ENCODE measurements at regions not wholly inside any gene's neighbourhood (a gene's known extent, or its start where the extent isn't known, plus 50 kb on each side); places are given as distances from the start of the nearest gene placed in this dataset.
"Not testable (repeated sequence)": the region's sequence is repeated elsewhere in the genome, so short reads cannot be mapped to it uniquely, and the experiment has no call there.

DNA sequence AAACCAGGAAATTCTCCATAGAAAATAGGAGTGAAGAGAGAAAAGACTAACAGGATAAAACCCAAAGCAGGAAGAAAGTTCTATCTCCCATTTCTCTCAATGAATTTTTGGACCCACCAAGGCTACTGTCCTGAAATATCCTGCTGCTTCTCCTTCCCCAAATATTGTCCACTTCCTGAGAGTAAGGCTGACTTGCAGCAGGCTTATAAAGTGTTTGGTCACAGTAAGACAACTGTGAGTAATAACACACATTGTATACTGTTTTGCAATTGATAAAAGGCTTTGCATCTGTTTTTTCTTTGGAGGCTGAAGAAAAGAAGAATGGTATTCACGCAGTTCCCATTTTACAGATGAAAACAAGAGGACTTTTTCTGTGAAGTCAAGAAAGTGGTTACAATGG is 52.8 kb downstream of the FOXD4L6 start:
- not testable (repeated sequence) for H3K4me3 ChIP-seq (ENCODE audit: low read length)

DNA sequence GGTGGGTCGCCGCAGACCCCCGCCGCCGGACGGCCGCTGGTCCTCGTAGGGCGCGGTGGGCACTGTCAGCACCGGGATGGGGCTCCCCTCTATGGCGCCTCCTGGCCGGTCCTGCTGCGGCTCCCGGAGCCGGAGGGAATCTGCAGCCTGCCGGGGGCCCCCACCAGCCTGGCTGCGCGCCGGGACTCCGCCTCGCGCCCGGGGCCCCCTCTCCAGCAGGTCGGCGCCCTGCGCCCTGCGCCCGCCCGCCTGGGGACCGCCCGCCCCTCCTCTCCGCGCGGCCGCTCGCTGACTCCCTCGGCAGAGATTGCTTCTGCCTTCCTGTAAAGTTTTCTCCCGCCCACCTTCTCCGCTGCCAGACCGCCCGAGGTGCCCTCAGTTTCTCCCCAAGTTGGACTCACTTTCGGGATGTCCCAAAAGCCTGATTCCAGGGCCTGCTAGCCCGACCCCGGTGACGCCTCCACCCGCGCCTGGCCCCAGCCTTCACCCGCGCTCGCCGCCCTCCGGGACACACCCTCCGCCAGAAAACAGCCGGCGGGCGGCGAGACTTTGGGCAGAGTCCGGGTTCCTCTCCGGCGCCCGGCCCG is 54.0 kb downstream of the FOXD4L6 start:
- H3K4me3 ChIP-seq (ENCODE audit: low read length), result peak overlapping the region; percentile 69
- DNase-seq (ENCODE audit: low read depth), result peak; percentile 28

More for the DNA sequence above, 52.8 kb downstream of the FOXD4L6 start:
- peak; percentile 29 for DNase-seq (ENCODE audit: low read depth)

DNA sequence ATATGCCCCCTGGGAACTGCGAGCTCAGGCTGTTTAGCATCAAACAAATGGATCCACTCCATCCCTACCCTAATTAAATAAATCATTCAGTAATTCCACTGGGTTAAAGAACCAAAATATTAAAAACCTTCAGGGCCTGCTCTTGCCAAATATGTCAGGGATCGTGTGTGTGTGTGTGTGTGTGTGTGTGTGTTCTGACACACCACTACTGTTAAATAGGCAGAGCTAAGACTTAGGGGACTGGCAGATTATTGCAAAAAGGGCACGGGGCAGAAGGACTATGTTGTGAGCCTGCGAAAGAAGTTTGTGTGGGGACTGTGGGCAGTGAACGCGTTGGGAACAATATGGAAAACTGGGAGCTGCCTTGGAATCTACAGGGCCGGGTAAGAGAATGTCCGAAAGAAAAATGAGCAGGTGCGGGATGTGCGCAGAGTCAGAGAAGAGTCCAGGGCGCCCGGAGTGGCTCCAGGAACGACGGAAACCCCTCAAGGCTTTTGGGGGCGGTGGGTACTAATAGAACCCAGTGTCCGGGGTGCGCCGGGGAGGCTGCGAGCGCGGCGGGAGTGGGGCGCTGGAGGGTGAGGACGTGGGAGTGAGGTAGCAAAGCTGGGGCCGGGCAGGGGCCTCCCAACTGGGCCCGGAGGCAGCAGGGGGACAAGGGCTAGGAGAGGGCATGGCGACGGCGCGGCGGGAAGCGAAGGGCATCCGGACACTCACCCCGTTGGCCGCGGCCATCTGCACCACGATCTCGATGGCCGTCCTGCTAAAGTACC is 54.8 kb downstream of the FOXD4L6 start:
- peak overlapping the region; percentile 69 for H3K4me3 ChIP-seq (ENCODE audit: low read length)
- DNase-seq (ENCODE audit: low read depth), result peak; percentile 32

DNA sequence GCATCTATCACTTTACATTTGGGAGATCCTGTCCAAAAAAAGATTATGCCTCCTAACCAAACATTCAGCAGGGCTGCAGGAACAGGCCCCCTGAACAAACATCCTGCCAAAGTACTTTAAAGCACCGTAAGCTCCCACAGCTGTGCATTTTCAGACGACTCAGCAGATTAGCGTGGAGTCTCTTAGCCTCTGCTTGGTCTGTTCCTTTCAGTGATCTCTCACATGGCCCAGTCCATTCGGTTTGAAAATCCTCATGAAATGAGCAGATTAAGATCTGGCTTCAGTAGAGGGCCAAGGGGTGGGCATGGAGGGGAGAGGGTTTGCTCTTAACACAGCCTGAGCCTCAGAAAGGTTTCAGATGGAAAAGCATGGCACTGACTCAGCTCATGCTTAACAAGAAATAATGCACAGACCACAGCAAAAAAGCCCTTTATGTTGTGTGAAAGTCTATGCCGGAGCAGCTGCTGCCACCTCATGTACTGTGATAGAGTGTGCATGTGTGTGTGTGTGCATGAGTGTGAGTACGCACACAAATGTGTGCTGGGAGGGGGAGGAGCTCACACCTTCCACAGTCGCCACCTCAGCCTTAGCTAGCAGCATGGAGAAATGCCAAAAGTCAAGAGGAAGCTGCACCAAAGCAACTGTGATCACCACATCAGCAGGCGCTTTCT is 64.2 kb downstream of the FOXD4L6 start:
- DNase-seq (ENCODE audit: low read depth); H3K4me3 ChIP-seq (ENCODE audit: low read length): not testable (repeated sequence)

DNA sequence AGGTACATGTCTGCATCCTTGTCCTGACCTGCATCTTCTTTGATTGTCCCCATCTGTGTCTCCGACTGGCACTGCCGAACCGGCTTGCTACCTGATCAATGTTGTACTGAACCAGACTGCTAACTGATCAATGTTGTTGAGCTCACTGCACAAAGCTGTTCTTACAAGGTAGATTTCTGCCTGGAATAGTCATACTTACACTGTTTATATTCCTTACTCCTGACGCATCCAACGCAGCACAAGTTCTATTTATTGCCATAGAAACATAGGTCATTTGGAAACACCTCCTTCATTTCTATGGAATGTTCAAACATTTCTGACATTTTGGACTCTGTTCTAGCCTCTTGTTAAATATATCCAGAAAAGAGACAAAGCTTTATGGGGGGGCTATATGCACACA is 65.2 kb downstream of the FOXD4L6 start:
- not testable (repeated sequence) for DNase-seq (ENCODE audit: low read depth)

DNA sequence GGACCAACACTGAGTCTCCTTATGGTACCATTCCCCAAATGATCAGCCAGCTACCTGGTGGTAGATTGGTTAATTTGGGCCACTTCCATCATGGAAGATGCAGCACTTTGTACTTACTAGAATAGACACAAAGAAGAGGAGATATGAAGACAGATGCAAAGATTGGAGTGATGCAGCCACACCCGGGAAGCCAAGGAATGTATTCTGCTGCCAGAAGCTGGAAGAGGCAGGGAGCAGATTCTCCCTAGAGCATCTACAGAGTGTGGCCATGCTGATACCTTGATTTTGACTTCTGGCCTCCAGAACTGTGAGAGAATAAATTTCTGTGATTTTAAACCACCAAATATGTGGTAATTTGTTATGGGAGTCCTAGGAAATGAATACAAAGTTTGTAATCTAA is 68.9 kb downstream of the FOXD4L6 start:
- H3K4me3 ChIP-seq (ENCODE audit: low read length); DNase-seq (ENCODE audit: low read depth): not testable (repeated sequence)

More for the DNA sequence above, 65.2 kb downstream of the FOXD4L6 start:
- not testable (repeated sequence) for H3K4me3 ChIP-seq (ENCODE audit: low read length)

DNA sequence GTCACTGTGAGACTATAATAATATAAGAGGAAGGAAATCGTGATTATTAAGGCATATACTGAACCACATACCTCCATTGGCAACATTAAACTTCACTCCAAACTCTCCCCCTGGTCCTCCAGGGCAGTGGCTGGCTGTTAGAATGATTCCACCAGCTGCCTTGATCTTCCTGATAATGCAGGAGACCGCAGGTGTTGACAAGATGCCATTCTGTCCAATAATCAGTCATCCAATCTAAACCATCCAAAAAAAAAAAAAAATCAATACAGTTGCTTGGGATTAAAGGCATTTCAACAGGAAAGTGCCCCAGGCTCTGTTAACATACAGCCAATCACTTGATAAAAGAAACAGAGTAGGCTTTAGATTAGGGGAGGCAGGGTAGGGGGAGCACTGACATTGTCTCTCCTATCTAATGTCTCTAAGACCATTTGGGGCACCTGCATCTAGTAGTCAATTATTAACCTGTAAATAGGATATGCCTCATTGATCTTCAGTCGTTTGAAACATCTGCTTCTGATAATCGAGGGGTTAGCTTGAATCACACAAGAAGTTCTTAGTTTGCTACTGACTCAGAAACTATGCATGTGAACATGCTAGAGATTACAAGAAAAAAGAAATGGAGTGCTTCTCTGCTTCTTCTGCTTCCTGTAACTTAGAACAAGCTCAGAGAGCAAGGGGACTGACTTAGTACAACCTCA is 74.7 kb downstream of the FOXD4L6 start:
- H3K4me3 ChIP-seq (ENCODE audit: low read length); DNase-seq (ENCODE audit: low read depth): not testable (repeated sequence)

DNA sequence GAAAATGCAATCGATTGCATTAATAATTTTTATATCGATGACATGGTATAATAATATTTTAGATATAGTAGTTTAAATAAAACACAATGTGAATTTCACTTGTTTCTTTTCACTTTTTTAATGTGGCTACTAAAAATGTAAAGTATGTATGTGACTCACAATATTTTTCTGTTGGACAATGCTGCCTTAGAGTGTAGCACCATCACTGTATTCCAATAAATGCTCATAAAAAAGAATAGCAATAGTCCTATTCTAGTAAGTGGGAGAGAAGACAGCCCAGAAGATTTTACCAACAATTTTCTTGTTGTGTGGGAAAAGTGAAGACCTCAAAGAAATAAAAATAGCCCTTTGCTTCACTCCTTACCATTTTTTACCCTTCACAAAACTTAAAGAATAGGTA is 79.8 kb downstream of the FOXD4L6 start:
- H3K4me3 ChIP-seq (ENCODE audit: low read length), result not testable (repeated sequence)
- peak; percentile 7 for DNase-seq (ENCODE audit: low read depth)

DNA sequence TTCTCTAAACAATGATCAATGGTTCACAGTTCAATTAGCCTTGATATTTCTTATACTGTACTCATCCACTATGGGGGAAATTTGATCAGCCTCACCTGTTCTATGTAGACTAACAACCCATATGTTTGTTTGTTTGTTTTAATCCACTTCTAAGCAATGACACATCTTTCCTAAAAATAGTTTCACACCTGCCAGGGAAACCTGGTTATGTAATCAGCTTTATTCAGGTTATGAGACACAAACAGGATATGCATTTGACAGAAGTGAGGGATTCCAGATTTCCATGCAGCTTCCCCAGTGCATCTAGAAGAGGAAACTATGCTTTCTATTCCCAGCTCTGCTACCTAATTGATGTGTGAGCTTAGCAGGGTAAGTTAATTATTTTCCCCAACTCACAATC is 80.7 kb downstream of the FOXD4L6 start:
- not testable (repeated sequence) for DNase-seq (ENCODE audit: low read depth); H3K4me3 ChIP-seq (ENCODE audit: low read length)

DNA sequence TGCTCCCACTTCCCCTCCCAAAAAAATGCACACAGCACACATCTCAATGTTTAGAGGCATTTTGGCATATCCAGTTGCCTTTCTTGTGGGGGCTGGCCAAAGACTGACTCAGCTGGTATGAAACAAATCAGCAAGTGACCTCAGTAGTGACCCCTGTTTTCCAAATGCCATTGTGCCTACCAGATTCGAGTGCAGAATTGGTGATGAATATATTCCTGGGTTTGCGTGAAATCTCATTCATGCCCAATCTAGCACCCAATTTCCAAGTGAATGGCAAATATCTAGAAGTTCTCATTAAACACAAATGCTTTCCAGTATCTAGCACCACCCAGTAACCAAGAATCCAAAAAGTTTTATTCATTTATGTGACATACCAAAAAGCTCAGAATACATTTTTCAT is 83.6 kb downstream of the FOXD4L6 start:
- not testable (repeated sequence) for DNase-seq (ENCODE audit: low read depth); H3K4me3 ChIP-seq (ENCODE audit: low read length)

DNA sequence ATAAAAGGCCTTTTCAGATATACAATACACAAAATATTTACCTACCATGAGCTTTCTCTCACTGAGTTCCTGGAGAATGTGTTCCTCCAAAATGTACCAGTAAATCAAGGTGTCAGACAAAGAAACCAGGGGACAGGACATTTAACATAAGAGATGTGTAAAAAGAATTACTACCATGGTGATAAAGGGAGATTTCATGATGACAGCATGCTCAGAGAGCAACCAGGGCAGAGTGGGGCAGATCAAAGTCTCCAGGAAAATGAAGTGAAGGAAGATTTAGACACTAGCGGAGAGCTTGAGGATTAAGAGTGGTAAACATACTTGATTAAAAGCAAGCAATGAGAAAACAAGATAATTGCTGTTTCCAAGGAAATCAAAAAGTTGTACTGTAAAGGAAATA is 85.0 kb downstream of the FOXD4L6 start:
- DNase-seq (ENCODE audit: low read depth); H3K4me3 ChIP-seq (ENCODE audit: low read length): not testable (repeated sequence)

DNA sequence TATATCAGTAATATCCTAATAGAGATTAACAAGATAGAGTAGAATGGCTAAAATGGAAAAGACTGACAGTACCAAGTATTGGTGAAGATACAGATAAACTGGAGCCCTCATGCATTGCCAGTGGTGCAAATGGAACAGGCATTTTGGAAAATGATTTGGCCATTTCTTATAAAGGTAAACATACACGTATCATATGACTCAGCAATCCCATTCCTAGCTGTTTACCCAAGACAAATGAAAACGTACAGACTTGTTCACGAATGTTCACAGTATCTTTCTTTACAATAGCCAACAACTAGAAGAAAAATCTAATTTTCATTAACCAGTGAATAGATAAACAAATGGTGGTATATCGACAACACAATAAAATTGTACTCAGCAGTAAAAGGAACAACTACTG is 86.4 kb downstream of the FOXD4L6 start:
- not testable (repeated sequence) for H3K4me3 ChIP-seq (ENCODE audit: low read length); DNase-seq (ENCODE audit: low read depth)

DNA sequence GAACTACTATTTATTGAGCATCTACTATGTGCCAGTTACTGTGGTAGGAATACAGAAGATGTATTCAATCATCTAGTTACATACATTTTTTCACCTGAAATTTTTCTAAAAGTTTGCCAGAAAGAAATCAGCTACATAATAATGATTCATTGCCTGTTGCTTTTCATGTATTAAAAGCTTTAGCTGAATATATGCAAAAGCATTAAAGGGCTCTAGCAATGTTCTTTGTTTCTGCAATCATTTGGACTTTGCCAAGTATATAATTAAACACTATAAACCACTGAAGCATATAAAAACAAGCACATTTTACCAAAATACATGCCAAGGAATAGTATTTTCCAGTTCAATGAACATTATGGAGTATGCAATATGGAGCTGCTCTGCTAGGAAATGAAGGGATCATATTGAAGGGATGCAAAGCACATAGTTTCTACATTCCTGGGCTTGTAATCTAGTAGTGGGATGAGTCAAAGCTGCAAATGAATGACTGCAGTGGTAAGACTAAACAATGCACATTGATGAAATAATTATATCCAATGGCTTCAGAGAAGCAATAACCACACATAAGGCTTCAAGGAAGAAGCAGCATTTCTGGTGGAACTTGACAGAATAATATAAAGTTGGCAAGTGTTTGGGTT is 87.7 kb downstream of the FOXD4L6 start:
- H3K4me3 ChIP-seq (ENCODE audit: low read length), result not testable (repeated sequence)
- peak; percentile 27 for DNase-seq (ENCODE audit: low read depth)

DNA sequence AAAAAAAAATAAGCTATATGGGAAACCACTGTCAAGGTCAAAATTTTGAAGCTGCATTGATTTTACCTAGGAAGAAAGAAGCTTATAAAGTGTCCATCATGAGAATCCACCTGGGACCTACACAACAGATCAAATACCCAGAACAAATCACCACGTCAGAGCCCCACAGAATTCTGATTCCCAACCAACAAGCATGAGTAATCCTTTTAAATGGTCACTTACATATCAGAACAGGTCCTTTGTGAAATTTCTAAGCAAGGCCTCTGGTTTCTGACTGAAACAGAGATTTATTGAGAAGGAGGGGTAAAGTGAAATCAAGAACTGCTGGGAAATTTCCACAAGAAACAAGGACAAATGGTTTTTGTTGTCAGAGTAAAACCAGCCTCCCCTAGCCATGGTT is 93.2 kb downstream of the FOXD4L6 start:
- DNase-seq (ENCODE audit: low read depth), result peak; percentile 55
- not testable (repeated sequence) for H3K4me3 ChIP-seq (ENCODE audit: low read length)

DNA sequence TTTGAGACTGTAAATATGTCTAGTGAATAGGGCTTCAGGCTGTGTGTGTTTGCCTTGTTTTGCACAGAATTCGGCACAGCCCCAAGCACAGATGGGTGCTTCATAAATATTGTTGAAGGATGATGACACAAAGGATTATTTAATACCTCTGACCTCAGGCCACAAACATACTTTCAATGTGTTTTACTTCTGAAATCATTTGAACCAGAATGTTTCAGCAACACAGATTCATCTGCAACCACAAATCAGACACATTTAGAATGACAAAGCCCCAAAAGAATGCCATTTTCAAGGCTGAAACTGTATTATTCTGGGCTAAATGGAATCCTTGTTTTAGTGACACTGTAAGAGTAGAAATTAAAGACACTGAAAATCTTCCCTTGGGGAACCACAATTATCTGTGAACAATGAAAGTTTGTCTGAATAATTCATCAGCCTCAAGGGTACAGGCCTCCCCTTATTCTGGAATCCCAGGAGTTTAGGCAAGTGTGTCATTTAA is 93.7 kb downstream of the FOXD4L6 start:
- DNase-seq (ENCODE audit: low read depth), result peak; percentile 97
- not testable (repeated sequence) for H3K4me3 ChIP-seq (ENCODE audit: low read length)

DNA sequence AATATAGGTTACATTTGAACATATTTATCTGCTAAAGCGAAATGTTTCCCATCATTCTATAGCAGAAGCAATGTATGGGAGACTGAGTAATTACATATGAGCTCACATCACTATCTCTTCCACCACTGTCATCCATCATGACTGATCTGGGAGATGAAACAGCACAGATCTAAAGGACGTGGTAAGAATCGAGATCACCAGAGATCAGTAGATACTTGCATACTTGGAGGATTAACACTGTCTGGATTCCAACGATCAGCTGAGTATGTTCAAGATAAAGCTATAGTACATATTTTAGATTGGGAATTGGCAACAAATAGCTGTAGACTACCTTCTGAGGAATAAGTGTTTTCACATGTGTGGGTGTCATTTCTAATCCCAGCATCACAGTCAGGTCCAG is 94.6 kb downstream of the FOXD4L6 start:
- peak; percentile 16 for DNase-seq (ENCODE audit: low read depth)
- H3K4me3 ChIP-seq (ENCODE audit: low read length), result not testable (repeated sequence)

DNA sequence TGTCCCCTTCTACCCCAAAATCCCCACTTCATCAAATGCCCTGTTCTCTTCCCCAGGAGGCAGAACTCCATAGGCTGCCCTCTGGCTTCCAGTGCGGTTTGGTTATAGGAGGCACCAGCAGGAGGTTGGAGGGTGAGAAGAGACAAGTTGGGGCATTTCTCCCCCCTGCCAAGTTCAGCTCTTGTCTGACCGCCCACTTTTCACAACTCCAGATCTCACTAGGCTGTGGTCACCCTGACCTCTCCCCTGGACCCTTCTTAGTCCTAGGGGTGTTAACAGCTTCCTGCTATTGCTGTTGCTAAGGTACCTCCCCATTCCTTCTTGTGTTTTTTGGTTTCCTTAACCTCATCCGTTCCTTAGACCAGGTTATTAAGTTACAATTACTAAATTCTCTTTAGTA is 95.1 kb downstream of the FOXD4L6 start:
- not testable (repeated sequence) for H3K4me3 ChIP-seq (ENCODE audit: low read length); DNase-seq (ENCODE audit: low read depth)

DNA sequence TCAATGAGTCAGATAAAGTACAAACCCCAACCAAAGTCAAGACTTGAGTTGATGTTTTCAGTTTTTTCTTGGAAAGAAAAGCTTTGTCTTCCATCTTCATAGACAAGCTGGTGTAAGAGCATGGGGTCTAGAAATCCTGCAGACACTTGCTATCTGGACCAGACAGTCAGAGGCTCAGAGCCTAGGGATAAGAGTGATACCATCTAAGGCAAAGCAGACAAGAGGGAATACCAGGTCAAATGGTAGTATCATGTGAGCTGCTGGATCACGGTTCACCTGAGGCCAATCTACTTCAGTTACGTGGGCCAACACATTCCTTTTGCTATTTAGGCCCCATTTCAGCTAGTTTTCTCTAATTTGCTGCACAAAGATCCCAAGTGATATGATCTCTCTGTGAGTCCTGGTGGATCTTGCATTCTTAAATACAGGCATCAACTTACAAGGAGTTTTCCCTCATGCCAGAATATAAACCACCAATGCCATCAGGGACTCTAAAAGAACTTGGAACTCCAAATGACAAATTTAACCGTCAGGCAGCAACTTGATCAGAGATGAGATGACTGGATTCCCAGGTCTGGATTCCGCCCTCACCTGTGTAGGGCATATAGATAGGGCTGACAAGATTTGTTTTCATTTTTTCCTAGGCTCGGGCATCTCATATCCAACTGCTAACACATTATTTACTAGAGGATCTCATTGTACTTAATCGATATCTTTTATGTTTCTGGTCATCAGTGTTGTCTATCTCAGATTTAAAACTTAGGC is 101.4 kb downstream of the FOXD4L6 start:
- not testable (repeated sequence) for DNase-seq (ENCODE audit: low read depth); H3K4me3 ChIP-seq (ENCODE audit: low read length)

DNA sequence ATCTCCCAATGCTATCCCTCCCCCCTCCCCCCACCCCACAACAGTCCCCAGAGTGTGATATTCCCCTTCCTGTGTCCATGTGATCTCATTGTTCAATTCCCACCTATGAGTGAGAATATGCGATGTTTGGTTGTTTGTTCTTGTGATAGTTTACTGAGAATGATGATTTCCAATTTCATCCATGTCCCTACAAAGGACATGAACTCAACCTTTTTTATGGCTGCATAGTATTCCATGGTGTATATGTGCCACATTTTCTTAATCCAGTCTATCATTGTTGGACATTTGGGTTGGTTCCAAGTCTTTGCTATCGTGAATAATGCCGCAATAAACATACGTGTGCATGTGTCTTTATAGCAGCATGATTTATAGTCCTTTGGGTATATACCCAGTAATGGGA is 106.1 kb downstream of the FOXD4L6 start:
- not testable (repeated sequence) for DNase-seq (ENCODE audit: low read depth); H3K4me3 ChIP-seq (ENCODE audit: low read length)

All from AG10803 (cell line).